GM21576 (cell line): ENCODE measurements at regions not wholly inside any gene's neighbourhood (a gene's known extent, or its start where the extent isn't known, plus 50 kb on each side); places are given as distances from the start of the nearest gene placed in this dataset.
"Not testable (repeated sequence)": the region's sequence is repeated elsewhere in the genome, so short reads cannot be mapped to it uniquely, and the experiment has no call there.

Experiments
- ATAC-seq: cut with Tn5 transposase; IDR thresholded peaks from one replicate; pipeline ENCODE4 v1.9.1; 2021; ENCODE audit warnings: mild to moderate bottlenecking, moderate library complexity; ENCODE audit not compliant: unreplicated experiment

DNA sequence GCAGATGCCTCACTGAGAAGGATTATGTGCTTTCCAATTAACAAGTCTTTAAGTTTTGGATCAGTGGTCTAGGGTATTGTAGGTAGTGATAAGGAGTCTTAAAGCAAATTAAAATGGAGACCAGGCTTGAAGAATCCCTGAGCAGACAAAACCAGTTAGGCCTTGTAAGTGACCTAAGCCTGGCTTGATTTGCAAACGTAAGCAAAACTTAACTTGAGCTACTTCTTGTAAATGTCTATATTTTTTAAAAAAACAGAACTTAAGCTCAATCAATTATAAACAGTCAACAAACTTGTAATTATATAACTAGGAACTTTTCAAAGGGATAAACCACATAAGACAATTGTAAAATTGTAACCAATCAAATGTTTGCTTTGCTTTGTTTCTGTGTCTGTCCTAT, 72.7 kb upstream of the NALF2 start:
- ATAC-seq = no peak

DNA sequence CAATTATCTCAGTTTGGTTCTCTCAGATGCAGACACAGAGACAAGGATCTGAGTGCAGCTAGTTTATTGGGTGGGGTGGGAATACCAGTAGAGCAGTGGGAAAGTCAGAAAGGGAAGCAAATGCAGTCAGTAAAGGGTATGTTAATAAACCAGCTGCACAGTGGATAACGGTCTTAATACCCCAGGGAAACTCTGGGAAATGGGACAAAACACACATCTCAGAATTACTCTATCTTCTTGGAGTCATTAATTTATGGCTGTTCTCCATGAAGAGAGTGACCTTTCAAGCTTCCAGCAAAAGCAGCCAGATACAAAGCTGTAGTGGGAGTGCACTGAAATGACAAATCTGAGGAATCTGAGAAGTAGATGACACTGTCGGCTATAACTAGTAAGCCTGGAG, 73.3 kb upstream of the NALF2 start:
- ATAC-seq = no peak

DNA sequence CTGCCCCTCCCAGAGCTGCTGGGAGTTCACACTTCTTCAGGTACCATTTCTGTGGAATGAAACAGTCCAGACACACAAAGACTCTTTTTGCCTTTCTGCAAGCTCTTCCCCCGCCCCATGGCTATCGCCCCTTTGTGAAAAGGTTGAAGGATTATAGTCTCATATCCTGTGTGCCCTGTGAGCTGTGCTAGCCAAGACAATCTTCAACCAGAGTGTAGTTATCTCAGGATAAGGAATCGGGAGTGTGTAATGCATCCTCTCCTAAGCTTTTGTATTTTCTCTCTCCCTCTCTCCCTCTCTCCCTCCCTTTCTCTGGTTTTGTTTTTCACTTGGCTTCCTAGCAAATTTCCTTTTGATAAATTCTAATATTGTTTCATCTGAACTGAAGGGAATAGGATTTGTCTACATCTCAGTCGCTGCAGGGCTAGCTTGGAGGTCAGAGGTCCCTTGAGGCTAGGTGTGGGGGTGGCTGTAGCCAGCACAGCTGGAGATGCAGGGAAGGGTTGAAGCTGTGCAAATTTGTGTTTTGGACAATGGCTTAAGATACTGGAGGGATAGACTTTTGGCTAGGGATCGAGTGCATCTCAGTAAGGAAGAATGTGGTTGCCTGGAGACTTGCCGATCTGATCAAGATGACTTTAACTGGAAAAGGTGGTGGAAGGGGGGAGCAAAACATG, 74.6 kb upstream of the NALF2 start:
- ATAC-seq = no peak

DNA sequence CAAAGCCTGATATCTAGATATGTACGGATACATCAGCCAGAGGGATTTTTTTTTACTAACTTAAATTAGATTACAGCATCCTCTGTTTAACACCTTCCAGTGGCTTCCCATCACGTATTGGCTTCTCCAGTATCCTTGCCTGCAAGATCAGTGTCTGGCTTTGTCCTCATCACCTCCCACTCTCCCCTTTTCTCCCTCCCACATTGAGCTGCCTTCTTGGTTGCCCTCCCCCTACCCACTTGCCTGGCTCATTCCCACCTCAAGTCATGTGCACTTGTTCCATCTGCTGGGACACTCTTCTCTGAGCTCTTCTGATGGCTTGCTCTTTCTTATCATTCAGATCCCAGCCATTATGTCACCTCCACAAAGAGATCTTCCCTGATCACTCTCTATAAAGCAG, 75.9 kb upstream of the NALF2 start:
- no peak for ATAC-seq

DNA sequence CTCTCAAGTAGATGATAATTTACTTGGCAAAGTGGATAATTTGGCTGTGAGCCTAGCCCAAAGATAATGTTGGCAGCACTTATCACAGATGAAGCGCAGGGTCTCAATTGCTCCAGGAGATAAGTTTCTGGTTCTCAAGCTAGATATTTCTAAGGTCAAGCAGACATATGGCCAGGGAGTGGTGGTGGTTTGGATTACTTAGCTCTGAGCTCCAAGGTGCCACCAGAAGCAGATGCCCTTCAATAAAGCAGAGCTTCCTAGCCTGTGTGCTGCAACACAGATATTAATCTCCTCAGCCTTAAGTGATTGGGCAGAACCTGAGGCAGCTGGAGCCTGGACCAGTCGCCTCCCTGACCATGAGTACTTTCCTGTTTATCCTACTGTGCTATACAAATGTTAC, 79.2 kb upstream of the NALF2 start:
- no peak for ATAC-seq

DNA sequence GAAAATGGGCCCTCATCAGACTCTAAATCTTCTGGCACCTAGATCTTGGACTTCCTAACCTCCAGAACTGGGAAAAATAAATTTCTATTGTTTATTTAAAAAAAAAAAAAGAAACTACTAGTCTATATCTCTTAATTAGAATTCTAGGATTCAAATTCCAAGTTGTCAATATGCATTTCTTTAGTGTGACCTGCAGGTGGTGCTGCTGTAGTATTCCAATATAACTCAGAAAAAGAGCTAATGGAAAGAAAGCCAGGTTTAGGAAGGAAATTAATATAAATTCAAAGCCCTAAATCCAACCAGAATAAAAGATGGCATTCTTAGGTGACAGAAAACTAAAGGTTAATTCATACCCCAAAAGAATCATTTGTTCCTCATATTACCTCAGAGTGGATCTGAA, 80.0 kb upstream of the NALF2 start:
- ATAC-seq = no peak

DNA sequence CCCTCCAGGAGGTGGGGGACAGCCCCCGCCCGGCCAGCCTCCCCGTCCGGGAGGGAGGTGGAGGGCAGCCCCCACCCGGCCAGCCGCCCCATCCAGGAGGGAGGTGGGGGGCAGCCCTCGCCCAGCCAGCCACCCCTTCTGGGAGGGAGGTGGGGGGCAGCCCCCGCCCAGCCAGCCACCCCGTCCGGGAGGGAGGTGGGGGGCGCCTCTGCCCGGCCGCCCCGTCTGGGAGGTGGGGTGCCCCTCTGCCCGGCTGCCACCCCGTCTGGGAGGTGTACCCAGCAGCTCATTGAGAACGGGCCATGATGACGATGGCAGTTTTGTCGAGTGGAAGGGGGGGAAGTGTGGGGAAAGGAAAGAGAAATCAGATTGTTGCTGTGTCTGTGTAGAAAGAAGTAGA, 81.9 kb upstream of the NALF2 start:
- ATAC-seq = not testable (repeated sequence)

DNA sequence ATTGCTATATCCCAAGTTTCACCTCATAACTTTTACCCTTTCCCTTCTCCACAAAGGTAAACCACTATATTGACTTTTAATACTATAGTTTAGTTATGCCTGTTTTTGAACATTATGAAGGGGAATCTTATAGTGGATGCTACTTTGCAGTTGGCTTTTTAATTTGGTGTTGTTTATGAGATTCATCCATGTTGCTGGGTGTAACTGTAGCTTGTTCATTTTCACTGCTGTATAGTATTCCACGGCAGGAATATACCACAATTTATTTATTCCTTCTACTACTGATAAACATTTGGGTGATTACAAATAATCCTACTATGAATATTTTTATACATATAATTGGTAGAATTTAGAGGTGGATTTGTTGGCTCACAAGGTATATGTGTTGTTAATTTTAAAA, 88.4 kb upstream of the NALF2 start:
- no peak for ATAC-seq

DNA sequence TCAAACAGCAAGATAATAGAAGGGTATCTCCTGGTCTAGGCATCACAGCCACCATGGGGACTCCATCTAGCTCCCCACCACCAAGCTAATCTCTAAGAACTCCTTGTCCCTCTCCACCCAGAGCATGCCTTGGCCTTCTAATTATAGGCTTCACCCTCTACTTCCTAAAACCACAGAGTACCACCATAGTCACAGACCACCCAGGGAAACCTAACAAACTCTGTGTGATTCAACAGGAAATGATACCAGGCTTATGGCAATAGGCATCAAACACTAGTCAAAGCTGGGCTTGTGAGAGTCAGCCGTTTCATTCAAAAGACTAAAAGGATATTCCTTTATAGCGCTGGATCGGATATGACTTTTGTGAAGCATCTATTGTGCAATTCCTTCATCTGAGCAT, 91.5 kb upstream of the NALF2 start:
- no peak for ATAC-seq

DNA sequence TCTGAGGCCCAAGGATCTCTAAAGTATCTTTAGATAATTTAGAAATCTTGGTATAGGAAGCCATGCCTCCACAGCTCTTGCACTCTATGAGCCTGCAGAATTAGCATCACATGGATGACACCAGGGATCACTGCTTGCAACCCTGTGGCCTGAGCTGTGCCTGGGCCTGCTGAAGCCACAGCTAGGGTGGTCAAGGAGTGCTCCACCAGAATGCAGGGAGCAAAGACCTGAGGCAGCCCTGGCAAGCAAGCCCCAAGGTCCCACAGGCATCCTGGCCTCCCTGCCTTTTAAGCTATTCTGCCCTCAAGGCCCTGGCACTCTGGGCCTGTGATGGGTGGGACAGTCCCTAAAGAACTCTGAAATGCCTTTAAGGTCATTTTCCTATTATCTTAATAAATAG, 105.2 kb upstream of the NALF2 start:
- no peak for ATAC-seq

DNA sequence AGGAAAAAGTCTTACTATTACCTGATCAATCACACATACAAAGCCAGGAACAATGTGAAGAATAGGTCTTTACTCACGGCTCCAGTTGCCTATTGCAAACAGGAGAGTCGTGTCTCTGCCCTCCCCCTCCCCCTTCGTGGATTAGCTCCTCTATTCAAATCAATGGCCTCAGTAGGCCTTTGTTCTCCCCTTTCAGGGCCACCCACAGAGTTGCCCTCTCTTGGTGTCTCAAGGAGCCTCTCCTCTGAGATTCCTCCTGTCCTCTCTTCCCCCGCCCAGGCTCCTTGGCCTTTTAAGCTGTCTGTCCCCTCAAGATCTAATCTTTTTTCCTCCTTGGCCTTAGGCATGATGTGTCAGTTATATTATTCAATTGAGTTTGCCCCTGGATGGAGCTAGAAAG, 107.2 kb upstream of the NALF2 start:
- ATAC-seq = no peak

DNA sequence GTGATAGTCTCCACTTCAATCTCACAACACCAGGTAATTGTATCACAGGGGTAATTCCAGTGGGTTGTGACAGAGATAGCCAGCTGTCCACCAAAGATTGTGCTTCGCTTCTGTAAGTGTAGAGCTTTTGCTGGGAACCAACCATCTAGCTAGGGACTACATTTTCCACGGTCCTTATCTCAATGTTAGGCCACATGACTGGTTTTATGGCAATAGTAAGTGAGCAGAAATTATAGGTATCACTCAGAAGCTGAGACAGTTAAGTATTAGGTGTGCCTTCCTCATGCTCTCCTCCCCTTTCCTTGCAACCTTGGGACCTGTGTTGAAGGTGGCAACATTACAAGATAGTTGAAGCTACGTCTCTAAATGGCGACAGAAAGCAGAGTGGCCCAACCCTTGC, 108.8 kb upstream of the NALF2 start:
- ATAC-seq = no peak

DNA sequence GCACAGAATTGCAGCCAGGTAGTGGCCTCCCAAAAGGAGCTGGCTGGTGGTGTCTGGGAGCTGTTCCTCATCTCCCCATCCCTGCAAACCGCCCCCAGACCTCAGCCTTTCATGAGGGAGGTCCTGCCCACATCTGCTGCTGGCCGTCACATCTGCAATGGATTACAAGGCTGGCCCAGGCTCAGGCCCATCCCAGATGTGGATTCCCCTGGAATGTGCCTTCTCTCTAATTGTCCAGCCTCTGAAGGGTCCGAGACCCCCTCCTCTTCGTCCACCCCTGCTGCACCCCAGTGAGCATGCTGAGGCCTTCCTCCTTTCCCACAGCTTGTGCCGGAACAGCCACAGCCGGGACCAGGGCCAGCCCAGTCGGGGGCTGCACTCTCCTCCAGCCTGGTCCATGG, 115.0 kb upstream of the NALF2 start:
- ATAC-seq = no peak

DNA sequence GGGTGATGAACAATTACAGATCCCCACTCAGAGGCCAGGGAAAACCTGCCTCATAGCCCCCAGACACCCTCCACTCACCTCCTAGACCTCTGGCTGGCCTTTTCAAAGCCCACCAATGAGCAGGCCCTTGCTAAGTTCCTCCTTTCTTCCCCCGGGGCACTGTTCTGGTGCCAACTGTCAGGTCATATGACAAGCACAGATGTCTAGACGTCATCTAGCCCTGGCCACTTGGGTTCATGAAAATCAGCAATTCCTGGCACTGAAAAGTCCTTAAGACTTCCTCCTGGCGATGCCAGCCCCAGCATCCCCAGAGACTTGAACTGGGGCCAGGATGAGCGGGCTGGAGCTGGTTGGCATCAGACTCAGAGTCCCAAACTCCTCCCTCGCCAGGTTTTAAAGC, 115.6 kb upstream of the NALF2 start:
- no peak for ATAC-seq

DNA sequence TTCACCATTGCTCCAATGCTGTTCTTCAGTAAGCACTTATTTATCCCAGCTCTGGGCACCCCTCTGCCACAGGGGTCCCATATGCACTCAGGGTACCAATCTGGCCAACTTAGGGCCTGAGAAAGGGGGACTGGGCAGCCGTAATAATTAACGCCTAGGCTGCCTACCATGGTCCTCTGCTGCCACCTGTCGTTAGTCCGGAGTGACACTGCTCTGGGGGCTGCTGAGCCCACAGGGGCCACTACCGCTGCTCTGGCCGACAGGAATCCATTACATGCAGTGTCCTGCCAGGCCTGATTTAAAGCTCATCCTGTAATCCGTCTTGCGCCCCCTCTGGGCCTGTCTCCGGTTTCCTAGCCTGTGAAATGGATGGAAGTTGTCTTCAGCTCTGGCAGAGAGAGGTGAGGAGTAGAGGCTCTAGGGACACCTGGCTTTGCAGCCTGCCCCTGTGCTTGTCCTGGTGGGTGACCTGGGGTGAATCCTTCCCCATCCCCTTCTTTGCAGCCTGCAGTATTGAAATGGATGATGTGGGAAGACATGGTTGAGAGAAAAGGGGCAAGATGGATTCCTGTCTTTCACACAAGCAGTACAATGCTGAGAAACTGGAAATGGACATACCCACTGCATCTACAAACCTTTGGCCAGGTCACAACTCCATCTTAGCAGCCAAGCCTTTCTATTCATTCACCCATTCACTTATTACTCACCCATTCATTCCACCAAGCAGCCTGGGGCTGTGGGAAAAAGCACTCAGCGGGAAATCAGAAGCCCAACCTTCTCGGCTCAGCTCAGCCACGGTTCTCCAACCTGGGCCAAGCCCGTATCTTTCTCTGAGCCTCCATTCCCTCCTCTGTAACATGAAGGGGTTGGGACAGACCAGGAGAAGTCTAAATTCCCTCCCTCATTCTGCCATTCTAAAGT, 116.3 kb upstream of the NALF2 start:
- ATAC-seq = no peak

DNA sequence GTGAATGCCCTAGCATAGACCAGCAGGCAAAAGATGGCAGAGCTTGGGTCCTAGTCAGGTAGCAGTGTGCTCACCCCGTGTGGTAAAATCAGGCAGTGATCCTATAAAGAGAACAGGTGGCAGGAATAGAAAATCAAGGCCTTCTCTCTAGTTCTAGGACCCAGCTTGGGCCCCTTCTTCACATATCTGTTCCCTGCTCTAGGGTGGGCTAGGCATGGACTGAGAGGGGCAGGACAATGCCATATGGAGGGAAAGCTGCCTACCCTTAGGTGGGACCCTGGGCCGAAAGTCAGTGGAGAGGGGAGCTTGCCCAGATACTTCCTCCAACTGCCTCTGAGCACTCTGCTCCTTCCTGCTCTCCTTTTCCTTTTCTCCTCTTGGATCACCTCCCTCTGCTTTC, 117.4 kb upstream of the NALF2 start:
- no peak for ATAC-seq

DNA sequence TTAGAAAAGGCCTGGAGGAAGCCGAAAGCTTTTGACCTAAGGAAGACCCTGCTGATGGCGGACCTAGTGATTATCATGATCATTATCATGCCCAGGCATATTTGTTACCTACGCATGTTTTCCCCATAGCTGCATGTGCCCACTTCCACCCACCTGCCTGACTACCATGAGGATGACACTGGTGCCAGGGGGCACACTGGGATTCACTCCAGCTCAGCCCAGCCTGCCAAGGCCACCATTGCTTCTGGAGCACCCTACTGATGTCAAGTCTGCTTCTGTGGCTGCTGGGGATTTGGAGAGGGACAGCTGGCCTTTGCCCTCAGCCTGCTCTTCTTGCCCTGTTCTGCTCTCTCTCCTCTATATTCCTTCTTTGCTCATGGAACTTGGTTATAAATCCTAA, 124.7 kb upstream of the NALF2 start:
- ATAC-seq = no peak

DNA sequence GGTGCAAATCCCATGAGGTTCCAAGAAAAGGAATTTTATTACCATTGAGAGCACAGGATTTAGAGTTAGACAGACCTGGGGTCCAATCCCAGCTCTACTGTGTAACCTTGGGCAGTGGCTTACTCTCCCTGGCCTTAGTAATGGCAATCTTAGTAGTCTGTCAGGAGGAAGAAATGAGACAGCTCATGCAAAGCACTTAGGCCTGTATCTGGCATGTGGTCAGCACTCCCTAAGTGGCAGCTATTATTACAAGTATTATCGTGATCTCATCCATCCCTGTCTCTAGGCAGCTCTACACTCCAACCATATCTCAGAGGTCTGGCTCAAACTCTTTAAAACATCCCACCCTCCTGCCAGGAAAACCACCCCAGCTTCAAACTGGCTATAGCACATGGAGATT, 129.6 kb upstream of the NALF2 start:
- ATAC-seq = no peak

DNA sequence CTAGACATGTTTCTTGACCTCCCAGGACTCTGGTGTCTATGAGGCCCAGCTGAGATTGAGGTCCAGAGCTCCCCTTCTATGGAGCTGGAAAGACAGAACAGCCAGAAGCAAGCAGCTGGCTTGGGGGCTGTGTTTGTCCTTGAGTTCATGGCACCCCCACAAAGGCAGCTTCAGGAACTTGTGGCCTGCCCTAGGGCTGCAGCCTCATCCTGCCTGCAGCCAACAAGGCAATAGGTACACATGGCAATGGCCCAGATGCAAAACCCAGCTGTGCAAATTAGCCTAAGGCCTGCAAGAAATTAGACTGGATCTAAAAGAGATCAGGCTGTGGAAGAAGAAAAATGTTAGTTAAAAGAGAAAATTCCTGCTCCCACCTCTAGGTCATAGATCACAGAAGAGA, 131.7 kb upstream of the NALF2 start:
- ATAC-seq = no peak

DNA sequence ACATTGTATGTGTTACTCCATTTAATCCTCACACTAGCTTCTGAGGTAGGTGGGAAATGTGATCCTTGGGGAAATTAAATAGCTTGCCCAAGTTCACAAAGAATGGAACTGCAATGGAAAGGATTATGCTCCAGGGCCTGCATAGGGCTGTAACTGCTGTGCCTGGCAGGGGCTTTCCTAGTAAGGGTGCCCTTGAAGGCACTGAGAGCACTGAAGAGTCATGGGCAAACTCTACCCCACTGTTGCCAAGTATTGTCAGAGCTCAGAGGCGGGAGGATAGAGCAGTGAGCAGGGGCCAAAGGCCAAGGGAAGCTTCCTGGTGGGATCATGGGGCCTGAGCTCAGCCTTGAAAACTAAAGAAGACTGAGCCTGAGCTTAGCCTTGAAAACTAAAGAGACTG, 133.0 kb upstream of the NALF2 start:
- no peak for ATAC-seq

DNA sequence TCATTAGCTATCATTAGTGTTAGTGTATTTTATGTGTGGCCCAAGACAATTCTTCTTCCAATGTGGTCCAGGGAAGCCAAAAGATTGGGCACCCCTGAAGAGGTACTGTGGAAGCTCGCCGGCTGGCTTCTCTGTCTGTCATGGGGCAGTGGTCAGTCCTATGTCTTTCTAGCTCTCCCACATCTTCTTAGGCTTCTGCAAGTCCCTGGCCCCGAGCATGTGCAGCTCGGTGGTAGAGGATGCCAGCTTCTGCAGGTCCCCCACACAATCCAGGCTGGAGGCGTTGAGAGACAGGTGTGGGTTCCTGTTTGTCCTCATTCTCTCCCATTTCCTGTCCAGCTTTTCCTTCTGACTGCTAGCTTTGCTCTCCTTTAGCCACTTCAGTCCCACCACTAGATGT, 134.1 kb upstream of the NALF2 start:
- no peak for ATAC-seq

DNA sequence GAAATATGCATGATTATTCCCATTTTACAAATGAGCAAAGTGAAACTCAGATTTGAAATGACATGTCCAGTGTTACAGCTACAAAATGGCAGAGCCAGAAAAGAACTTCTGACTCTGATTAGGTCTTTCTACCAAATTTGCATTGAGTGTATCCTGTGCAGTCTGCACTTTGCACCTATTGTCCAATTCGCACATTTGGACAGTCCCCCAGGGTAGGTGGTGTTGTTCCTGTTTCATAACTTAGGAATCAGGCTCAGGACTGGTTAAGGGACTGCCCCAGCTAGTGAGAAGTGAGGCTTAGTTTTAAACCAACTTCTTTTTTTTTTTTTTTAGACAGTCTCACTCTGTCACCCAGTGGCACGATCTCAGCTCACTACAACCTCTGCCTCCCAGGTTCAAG, 137.9 kb upstream of the NALF2 start:
- no peak for ATAC-seq

DNA sequence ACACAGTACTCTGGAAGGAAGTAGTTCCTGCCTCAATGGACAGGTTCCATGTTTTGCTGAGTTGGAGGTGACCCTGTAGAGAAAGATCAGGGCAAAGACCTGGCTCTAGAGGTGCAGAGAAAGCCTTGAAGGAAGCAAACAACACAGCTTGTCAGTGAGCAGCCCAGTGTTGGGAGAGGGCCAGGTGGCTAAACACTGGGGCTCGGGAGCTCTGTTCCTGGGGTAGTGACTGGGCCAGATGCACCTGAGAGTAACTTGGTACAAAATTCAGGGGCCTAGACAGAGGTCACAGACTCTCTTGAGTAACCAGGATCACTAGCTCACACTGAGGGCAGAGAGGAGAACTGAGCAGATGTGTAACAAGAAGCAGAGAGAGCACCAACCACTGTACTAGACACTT, 138.4 kb upstream of the NALF2 start:
- no peak for ATAC-seq
